CD4-positive, alpha-beta T cell treated with Interferon gamma for 1 hour (primary cell): ENCODE measurements at regions not wholly inside any gene's neighbourhood (a gene's known extent, or its start where the extent isn't known, plus 50 kb on each side); places are given as distances from the start of the nearest gene placed in this dataset.

ENCODE experiments used
- DNase-seq: peaks from one replicate; pipeline ENCODE4 v3.0.0-alpha.2; 2020

GRCh38 chr14:101151226-101151926, 247.9 kb upstream of the RTL1 start:
- DNase-seq, result no peak

- no peak for DNase-seq
These were observed 248.4 kb upstream of the RTL1 start for GRCh38 chr14:101151927-101152305.

- DNase-seq, result no peak
These were observed 249.3 kb upstream of the RTL1 start for GRCh38 chr14:101152855-101153254.

DNA sequence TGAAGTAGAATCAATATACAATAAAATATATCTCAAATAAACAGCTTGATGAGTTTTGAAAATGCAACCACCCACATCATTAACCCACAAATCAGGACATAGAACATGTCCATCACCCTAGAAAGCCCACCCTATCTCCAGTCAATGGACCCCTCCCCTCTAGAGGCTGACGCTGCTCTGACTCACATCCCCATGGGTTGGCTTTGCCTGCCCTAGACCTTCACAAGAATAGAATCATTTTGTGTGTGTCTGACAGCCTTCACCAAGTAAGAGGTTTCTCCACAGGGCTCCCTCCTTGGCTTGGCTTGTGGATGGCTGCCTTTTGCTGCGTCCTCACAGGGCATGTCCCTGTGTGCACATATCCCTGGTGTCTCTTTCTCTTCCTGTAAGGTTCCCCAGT, 250.2 kb upstream of the RTL1 start:
- DNase-seq, result no peak

DNA sequence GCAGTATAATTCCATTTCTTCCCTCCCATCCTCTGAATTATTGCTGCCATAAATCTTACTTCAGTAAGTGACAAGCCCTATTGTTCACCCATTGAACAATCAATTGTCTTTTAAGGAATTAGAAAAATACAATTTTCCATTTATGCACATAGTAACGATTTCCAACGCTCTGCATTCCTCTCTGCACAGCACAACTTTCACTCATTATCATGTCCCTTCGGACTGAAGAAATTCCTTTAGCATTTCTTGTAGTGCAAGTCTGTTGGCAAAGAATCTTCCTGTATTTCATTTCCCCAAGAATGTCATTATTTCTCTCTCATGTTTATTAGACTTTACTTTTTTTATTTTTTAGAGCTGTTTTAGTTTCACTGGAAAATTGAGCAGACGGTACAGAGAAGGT, 252.1 kb upstream of the RTL1 start:
- no peak for DNase-seq

DNA sequence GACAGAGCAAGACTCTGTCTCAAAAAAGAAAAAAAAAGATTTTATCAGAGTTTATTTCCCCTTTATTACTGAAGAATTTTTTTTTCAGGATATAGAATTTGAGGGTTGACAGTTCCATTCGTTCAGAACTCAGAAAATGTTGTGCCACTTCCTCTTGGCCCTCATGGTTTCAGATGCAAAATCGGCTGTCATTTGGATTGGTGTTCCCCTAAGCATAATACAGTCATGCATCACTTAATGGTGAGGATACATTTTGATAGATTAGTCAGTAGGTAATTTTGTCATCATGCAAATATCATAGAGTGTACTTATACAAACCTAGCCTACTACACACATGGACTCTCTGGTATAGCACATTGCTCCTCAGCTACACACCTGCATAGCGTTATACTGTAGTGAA, 263.9 kb upstream of the RTL1 start:
- no peak for DNase-seq

DNA sequence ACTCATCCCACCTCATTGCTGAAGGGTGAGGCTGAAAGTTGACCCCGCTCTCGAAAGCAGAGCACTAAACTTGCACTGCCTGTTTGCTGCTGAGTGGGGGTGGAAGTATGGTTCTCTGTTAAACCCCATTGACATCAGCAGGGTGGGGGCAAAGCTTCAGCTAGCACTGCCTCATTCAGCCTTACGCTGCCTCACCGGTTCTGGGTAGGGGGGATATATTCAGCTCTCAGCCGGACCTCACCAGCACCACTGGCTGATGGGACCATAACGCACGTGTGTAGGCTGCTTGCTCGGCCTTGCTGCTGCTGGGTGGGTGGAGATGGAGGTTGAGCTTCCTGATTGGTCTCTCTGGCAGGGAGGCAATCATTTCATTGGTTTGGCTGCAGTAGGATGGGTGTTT, 265.7 kb upstream of the RTL1 start:
- no peak for DNase-seq

DNA sequence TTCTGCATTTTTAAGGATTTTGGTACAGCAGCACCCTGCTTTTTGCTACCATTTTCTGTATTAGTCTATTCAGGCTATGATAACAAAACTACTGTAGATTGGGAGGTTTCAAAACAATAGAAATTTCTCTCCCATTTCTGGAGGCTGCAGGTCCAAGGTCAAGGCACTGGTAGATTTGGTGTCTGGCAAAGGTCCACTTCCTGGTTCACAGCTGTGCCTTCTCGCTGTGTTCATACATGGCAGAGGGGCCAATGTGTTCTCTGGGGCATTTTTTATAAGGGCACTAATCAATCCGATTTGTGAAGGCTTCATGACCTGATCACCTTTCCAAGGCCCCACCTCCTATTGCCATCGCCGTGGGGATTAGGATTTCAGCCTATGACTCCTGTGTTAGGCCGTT, 268.1 kb upstream of the RTL1 start:
- no peak for DNase-seq

DNA sequence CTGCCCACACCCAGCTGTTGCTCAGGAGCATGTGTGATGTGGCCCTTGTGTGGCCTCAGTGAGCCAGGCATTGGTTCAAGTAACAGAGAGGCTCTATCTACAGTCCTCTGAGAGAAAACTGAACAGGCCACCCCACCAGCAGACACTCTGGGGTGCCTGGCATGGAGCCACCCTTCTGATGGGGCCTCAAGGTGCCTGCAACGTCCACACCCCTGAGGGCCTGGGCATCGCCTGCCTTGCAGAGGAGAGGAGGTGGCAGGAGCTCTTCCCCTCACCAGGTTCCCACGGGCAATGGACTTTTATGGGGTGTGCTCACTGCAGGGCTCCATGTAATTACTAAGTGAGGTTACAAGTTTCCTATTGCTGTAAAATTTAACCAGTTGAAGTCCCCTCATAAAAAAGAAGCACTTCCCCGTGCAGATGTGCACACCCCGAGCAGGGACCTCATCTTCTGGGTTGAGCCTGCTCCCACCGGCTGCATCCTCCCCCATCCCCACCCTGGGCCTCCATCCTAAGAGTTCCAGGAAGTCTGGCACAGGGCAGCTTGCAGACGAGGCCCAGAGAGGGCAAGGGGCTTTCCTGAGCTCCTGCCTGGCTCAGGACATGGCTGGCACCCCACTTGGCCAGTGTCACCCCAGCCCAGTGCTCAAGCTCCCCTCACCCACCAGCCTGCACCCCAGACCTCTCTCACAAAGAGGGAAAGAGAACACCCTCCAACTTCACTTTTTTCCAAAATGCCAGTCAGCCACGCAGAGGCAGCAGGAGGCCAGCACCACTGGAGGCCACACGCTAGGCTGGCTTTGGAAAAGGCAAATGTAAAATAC, 270.4 kb upstream of the RTL1 start:
- DNase-seq, result no peak

GRCh38 chr14:101174522-101174838, 271.0 kb upstream of the RTL1 start:
- DNase-seq, result no peak

DNA sequence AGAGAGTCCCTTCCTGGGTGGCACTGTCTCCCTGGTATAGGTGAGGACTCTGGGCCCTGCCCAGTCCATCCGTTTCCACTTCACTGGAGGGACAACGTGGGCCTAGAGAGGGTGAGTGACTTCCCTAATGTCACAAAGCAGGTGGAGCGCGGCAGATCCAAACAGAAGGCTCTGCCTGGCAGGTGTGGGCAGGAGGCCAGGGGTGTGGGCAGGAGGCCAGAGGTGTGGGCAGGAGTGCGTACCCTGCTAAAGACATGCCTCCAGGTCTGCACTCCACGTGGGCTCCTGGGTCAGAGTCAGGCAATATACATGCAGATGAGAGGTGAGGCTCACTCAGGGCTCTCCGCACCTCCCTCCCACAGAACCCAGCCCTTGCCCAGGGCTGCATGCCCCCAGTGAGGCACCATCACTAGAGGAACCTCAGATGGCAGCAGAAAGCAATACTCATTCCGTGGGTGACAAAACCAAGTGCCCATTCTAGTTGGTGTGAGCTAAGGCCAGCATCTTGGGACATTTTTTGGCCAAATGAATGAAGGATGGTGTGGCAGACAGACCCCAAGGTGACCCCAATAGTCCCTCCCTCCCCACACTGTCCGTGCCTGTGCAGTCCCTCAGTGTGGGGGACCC, 271.6 kb upstream of the RTL1 start:
- DNase-seq, result no peak

- no peak for DNase-seq
These were observed 272.4 kb upstream of the RTL1 start for GRCh38 chr14:101175731-101176534.

GRCh38 chr14:101176535-101177205, 273.1 kb upstream of the RTL1 start:
- no peak for DNase-seq

GRCh38 chr14:101177301-101177971, 273.9 kb upstream of the RTL1 start:
- DNase-seq, result no peak

DNA sequence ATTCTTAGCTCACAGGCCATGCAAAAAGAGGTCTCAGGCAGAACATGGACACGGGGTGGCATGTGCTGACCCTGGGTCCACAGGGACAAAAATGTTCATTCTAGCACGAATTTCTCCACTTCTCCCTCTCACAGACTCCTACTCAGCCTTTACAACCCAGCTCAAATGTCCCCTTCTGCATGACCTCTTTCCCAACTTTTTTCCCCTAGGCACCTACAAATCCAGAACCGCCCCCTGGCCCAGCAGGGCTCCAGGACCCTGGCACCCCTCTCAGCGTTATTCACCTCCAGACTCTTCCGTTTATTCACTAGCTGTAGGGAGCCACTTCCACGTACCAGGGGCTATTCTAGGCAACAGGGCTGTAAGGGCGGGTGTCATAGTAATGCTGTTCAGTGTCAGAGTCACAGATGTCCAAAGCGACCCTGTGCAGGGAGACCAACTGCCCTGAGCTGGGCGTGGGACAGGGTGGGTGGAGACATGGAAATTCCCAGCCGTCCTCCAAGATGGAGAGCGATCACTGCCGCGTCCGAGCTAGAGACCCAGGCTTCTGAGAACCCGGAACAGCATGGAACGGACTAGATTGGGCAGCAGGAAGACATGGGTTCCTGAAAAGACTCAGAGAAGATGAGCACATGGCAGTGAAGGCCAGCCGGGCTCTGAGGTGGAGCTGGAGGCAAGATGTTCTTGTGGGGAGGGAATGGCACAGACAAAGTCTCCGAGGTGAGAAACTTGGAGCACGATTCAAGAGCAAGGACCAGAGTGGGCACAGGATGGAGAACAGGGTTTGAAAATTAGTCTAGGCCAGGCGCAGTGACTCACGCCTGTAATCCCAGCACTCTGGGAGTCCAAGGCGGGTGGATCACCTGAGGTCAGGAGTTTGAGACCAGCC, 274.9 kb upstream of the RTL1 start:
- no peak for DNase-seq

DNA sequence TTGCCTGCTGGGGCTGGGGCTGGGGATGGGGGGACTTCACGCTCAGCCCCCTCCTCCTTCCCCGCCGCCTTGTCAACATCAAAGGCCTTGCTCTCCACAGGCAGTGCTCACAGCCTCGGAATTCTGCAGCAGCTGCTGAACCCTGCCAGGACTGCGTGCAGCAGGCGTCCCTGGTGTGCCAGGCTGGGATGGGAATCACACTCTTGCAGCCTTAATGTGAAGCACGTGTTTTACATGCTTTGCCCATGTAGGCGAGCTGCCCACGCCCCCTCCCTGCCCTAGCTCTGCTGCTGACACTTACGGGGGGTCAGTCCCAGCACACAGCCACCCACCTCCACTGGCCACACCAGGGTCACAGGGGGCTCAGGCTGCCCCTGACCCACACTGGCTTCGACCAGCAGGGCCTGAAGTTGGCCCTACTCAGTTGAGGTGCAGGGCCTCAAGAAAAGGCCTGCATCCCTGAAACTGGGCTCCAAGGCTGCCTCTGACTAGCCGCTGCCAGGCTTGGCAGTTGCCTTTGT, 276.2 kb upstream of the RTL1 start:
- DNase-seq, result no peak

DNA sequence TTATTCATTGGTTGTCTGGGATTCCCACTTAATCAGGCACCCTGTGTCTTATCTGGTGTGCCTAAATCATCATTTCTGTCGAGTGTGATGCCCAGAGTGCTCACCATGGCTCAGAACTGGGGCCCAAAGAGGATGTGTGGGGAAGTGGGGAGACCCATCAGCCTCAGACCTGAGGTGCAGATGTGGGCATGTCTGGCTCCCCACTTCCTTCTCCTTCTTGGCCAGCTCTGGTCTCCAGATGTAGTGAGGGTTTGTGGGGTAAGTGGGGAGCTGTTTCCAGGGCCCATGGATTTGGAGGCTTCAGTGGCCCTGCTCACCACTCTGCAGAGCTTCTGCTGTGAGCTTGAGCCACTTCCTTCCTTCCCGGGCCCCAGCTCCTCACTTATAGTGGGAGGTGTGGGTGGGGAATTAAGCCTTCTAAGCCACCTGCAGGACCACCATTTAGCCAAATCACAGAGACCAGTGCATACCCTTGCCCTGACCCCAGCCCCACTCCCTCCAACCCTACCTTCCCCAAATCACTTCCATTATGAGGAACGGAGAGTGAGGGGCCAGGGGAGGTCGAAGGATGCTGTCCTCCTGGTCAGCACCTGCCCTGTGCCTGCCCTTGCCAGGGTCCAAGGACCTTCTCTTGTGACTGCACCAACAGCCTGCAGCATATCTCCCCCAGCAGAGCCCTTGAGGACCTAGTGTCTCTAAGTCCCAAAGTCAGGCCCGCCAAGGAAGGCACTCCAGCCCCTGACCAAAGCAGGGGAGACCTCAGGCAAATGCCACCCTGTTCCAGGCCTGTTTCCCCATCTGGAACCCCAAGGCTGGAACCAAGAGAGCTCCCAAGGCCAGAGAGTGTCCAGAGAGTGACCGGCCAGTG, 278.2 kb upstream of the RTL1 start:
- DNase-seq, result no peak

- DNase-seq, result no peak
These were observed 279.0 kb upstream of the RTL1 start for GRCh38 chr14:101182476-101182875.

- no peak for DNase-seq
These were observed 280.0 kb upstream of the RTL1 start for GRCh38 chr14:101183376-101184103.
